GM23338 (cell line): ENCODE measurements at regions not wholly inside any gene's neighbourhood (a gene's known extent, or its start where the extent isn't known, plus 50 kb on each side); places are given as distances from the start of the nearest gene placed in this dataset.

Experiments
- ATAC-seq: fragments of 200-7000 bp; cut with Tn5 transposase; 3 replicates; pipeline ENCODE4 v1.9.1; 2020
- DNase-seq: peaks from one replicate; pipeline ENCODE4 v3.0.0-alpha.2; 2015; ENCODE audit warnings: low spot score
- H2AFZ ChIP-seq: fragments of 200-600 bp; sonication (generic); 2 replicates; pipeline ENCODE4 v1.8.0; 2016; ENCODE audit warnings: antibody characterized with exemption, mild to moderate bottlenecking, moderate library complexity
- H3F3A ChIP-seq: fragments of 200-600 bp; sonication (generic); replicated peaks from 2 replicates; pipeline ENCODE4 v1.8.0; 2017; ENCODE audit warnings: antibody characterized with exemption, mixed run types, low read depth
- H3K27ac ChIP-seq: fragments of 200-600 bp; sonication (generic); 2 replicates; pipeline ENCODE4 v1.6.1; 2016; ENCODE audit warnings: low read depth
- H3K27me3 ChIP-seq: fragments of 200-600 bp; sonication (generic); 2 replicates; pipeline ENCODE4 v1.8.0; 2016; ENCODE audit warnings: mild to moderate bottlenecking, mixed run types, moderate library complexity; ENCODE audit not compliant: insufficient read depth
- H3K36me3 ChIP-seq: fragments of 200-600 bp; sonication (generic); 2 replicates; pipeline ENCODE4 v1.8.0; 2016; ENCODE audit warnings: mild to moderate bottlenecking; ENCODE audit not compliant: insufficient read depth
- H3K4me1 ChIP-seq: fragments of 200-600 bp; sonication (generic); 2 replicates; pipeline ENCODE4 v1.8.0; 2016; ENCODE audit warnings: mild to moderate bottlenecking, moderate library complexity; ENCODE audit not compliant: insufficient read depth
- H3K4me2 ChIP-seq: fragments of 200-600 bp; sonication (generic); 2 replicates; pipeline ENCODE4 v1.7.1; 2017; ENCODE audit warnings: mixed run types
- H3K4me3 ChIP-seq: fragments of 200-600 bp; sonication (generic); 2 replicates; pipeline ENCODE4 v1.6.1; 2016; ENCODE audit warnings: mixed run types
- H3K79me2 ChIP-seq: fragments of 200-600 bp; sonication (generic); replicated peaks from 2 replicates; pipeline ENCODE4 v1.8.0; 2017; ENCODE audit warnings: mild to moderate bottlenecking; ENCODE audit not compliant: insufficient read depth
- H3K9me2 ChIP-seq: fragments of 200-600 bp; sonication (generic); 2 replicates; pipeline ENCODE4 v1.8.0; 2017; ENCODE audit not compliant: insufficient read depth
- H4K20me1 ChIP-seq: fragments of 200-600 bp; sonication (generic); replicated peaks from 2 replicates; pipeline ENCODE4 v1.8.0; 2017; ENCODE audit warnings: mild to moderate bottlenecking; ENCODE audit not compliant: insufficient read depth
- H3K27ac Mint-ChIP-seq: 2 replicates; pipeline ENCODE4 v1.8.0; 2020; ENCODE audit warnings: inconsistent platforms, mild to moderate bottlenecking, moderate library complexity, mixed read lengths
- H3K27me3 Mint-ChIP-seq: 3 replicates; pipeline ENCODE4 v1.8.0; 2022; ENCODE audit warnings: low read depth, mild to moderate bottlenecking, moderate library complexity, mixed read lengths, inconsistent platforms; ENCODE audit not compliant: insufficient read depth, poor library complexity
- H3K36me3 Mint-ChIP-seq: 3 replicates; pipeline ENCODE4 v1.8.0; 2021; ENCODE audit warnings: low read depth, mild to moderate bottlenecking, inconsistent platforms, moderate library complexity, mixed read lengths
- H3K4me1 Mint-ChIP-seq: 3 replicates; pipeline ENCODE4 v1.8.0; 2020; ENCODE audit warnings: mild to moderate bottlenecking, inconsistent platforms, mixed read lengths
- H3K4me3 Mint-ChIP-seq: 3 replicates; pipeline ENCODE4 v1.8.0; 2021; ENCODE audit warnings: moderate library complexity, mild to moderate bottlenecking, inconsistent platforms, mixed read lengths
- H3K9me3 Mint-ChIP-seq: 3 replicates; pipeline ENCODE4 v1.8.0; 2020; ENCODE audit warnings: moderate library complexity, mild to moderate bottlenecking, inconsistent platforms, mixed read lengths
- EZH2 ChIP-seq: fragments of 200-600 bp; sonication (generic); IDR thresholded peaks from one replicate; pipeline ENCODE4 v1.8.0; 2017; ENCODE audit warnings: antibody characterized with exemption, mild to moderate bottlenecking, low read depth; ENCODE audit not compliant: unreplicated experiment
- EZH2phosphoT487 ChIP-seq: fragments of 200-600 bp; sonication (generic); IDR thresholded peaks from one replicate; pipeline ENCODE4 v1.8.1; 2018; ENCODE audit warnings: antibody characterized with exemption; ENCODE audit not compliant: unreplicated experiment
- JUNB ChIP-seq: IDR thresholded peaks from one replicate; pipeline ENCODE4 v1.6.1; 2016; ENCODE audit warnings: antibody characterized with exemption; ENCODE audit not compliant: unreplicated experiment
- NANOG ChIP-seq: IDR thresholded peaks from 2 replicates; pipeline ENCODE4 v1.6.1; 2016; ENCODE audit warnings: antibody characterized with exemption, borderline replicate concordance
- POLR2AphosphoS5 ChIP-seq: IDR thresholded peaks from 2 replicates; pipeline ENCODE4 v1.6.1; 2016; ENCODE audit warnings: antibody characterized with exemption, low read depth
- STAT1 ChIP-seq: IDR thresholded peaks from one replicate; pipeline ENCODE4 v1.6.1; 2016; ENCODE audit warnings: antibody characterized with exemption; ENCODE audit not compliant: unreplicated experiment
- ZNF331 ChIP-seq: fragments of 250-450 bp; sonication (Bioruptor Pico); IDR thresholded peaks from 2 replicates; pipeline ENCODE4 v1.5.0; 2020; ENCODE audit warnings: low read depth, mild to moderate bottlenecking, moderate library complexity
- TF ChIP-seq, protein P1 (sequence below): IDR thresholded peaks from one replicate; pipeline ENCODE4 v1.6.1; 2018; ENCODE audit warnings: antibody characterized with exemption; ENCODE audit not compliant: unreplicated experiment
- TF ChIP-seq, protein P2 (sequence below), 2 experiments: fragments of 200-600 bp in 1 of 2; sonication (generic) in 1 of 2; conservative IDR thresholded peaks; 2 replicates each; pipeline versions ENCODE4 v1.5.1 to v1.6.1; 2016 to 2017; ENCODE audit warnings: antibody characterized with exemption in 2 of 2, low read depth in 2 of 2, mild to moderate bottlenecking in 2 of 2, moderate library complexity in 1 of 2
- TF ChIP-seq, protein P3 (sequence below): fragments of 250-450 bp; sonication (Bioruptor Pico); IDR thresholded peaks from 2 replicates; pipeline ENCODE4 v1.5.0; 2020; ENCODE audit warnings: mild to moderate bottlenecking, moderate library complexity
- TF ChIP-seq, protein P4 (sequence below): IDR thresholded peaks from 2 replicates; pipeline ENCODE4 v1.6.1; 2016; ENCODE audit warnings: antibody characterized with exemption

DNA sequence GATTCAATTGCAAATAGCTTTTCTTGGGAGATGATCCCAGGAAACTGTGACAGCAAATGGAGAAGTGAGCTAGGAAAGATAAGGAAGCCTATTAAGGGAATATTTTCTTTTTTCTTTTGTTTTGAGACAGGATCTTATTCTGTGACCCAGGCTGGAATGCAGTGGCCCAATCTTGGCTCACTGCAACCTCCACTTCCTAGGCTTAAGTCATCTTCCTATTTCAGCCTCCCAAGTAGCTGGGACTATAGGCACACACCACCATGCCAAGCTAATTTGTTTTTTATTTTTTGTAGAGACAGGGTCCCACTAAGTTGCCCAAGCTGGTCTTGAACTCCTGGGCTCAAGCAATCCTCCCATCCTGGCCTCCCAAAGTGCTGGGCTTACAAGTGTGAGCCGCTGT lies 433.7 kb downstream of the RPS6KC1 start (continued):
- TF ChIP-seq, protein P1, sequence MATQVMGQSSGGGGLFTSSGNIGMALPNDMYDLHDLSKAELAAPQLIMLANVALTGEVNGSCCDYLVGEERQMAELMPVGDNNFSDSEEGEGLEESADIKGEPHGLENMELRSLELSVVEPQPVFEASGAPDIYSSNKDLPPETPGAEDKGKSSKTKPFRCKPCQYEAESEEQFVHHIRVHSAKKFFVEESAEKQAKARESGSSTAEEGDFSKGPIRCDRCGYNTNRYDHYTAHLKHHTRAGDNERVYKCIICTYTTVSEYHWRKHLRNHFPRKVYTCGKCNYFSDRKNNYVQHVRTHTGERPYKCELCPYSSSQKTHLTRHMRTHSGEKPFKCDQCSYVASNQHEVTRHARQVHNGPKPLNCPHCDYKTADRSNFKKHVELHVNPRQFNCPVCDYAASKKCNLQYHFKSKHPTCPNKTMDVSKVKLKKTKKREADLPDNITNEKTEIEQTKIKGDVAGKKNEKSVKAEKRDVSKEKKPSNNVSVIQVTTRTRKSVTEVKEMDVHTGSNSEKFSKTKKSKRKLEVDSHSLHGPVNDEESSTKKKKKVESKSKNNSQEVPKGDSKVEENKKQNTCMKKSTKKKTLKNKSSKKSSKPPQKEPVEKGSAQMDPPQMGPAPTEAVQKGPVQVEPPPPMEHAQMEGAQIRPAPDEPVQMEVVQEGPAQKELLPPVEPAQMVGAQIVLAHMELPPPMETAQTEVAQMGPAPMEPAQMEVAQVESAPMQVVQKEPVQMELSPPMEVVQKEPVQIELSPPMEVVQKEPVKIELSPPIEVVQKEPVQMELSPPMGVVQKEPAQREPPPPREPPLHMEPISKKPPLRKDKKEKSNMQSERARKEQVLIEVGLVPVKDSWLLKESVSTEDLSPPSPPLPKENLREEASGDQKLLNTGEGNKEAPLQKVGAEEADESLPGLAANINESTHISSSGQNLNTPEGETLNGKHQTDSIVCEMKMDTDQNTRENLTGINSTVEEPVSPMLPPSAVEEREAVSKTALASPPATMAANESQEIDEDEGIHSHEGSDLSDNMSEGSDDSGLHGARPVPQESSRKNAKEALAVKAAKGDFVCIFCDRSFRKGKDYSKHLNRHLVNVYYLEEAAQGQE: no peak

DNA sequence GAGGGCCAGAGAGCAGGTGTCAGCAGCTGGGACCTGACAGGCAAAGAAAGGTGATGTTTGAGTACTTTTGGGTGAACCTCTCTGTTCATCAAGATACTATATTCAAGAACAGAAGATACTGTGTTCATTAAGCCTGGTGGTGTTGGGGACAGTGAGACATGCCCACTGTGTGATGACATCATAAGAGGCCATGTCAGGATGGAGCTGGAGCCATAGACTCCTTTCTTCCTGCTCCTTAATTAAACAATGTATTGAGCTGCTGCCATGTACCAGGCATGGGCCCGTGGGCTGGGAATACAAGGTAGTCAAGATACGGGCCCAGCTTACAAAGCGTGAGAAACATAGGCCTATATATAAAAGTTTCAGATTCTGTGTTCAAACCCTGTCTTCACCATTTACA lies 435.4 kb downstream of the RPS6KC1 start:
- DNase-seq (no peak), ATAC-seq (no peak)
- no peak overlapping the region for H3K4me3 Mint-ChIP-seq
- no peaks in the 10 kb centered on the region for H3K79me2 ChIP-seq
- no peaks in the 10 kb centered on the region for H3K27me3 ChIP-seq
- no peaks in the 10 kb centered on the region for H3K36me3 Mint-ChIP-seq
- H3K36me3 ChIP-seq: no peaks in the 10 kb centered on the region
- H3K4me1 ChIP-seq: no peaks in the 10 kb centered on the region
- H3F3A ChIP-seq: no peaks in the 10 kb centered on the region
- peaks cover 11% of the 10 kb centered on the region for H3K9me2 ChIP-seq
- no peak overlapping the region for H3K27ac ChIP-seq
- H3K27ac Mint-ChIP-seq: no peak overlapping the region
- no peaks in the 10 kb centered on the region; the same call in 2 of the 3 replicates for H3K4me1 Mint-ChIP-seq
- no peaks in the 10 kb centered on the region for H3K27me3 Mint-ChIP-seq
- no peak overlapping the region for H2AFZ ChIP-seq
- no peak overlapping the region for H3K4me2 ChIP-seq
- H3K4me3 ChIP-seq: no peak overlapping the region
- H3K9me3 Mint-ChIP-seq: peaks cover 3% of the 10 kb centered on the region; the same call in 2 of the 3 replicates
- no peaks in the 10 kb centered on the region for H4K20me1 ChIP-seq
- TF ChIP-seq EZH2: no peak
- no peak for TF ChIP-seq ZNF331
- no peak for TF ChIP-seq POLR2AphosphoS5
- TF ChIP-seq EZH2phosphoT487: no peak
- no peak for TF ChIP-seq STAT1
- TF ChIP-seq, protein P2, sequence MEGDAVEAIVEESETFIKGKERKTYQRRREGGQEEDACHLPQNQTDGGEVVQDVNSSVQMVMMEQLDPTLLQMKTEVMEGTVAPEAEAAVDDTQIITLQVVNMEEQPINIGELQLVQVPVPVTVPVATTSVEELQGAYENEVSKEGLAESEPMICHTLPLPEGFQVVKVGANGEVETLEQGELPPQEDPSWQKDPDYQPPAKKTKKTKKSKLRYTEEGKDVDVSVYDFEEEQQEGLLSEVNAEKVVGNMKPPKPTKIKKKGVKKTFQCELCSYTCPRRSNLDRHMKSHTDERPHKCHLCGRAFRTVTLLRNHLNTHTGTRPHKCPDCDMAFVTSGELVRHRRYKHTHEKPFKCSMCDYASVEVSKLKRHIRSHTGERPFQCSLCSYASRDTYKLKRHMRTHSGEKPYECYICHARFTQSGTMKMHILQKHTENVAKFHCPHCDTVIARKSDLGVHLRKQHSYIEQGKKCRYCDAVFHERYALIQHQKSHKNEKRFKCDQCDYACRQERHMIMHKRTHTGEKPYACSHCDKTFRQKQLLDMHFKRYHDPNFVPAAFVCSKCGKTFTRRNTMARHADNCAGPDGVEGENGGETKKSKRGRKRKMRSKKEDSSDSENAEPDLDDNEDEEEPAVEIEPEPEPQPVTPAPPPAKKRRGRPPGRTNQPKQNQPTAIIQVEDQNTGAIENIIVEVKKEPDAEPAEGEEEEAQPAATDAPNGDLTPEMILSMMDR (conservative IDR thresholded peaks at IDR 0.05; ENCODE audit: low read depth in 2 of 2): no peak
- no peak for TF ChIP-seq NANOG
- TF ChIP-seq, protein P3, sequence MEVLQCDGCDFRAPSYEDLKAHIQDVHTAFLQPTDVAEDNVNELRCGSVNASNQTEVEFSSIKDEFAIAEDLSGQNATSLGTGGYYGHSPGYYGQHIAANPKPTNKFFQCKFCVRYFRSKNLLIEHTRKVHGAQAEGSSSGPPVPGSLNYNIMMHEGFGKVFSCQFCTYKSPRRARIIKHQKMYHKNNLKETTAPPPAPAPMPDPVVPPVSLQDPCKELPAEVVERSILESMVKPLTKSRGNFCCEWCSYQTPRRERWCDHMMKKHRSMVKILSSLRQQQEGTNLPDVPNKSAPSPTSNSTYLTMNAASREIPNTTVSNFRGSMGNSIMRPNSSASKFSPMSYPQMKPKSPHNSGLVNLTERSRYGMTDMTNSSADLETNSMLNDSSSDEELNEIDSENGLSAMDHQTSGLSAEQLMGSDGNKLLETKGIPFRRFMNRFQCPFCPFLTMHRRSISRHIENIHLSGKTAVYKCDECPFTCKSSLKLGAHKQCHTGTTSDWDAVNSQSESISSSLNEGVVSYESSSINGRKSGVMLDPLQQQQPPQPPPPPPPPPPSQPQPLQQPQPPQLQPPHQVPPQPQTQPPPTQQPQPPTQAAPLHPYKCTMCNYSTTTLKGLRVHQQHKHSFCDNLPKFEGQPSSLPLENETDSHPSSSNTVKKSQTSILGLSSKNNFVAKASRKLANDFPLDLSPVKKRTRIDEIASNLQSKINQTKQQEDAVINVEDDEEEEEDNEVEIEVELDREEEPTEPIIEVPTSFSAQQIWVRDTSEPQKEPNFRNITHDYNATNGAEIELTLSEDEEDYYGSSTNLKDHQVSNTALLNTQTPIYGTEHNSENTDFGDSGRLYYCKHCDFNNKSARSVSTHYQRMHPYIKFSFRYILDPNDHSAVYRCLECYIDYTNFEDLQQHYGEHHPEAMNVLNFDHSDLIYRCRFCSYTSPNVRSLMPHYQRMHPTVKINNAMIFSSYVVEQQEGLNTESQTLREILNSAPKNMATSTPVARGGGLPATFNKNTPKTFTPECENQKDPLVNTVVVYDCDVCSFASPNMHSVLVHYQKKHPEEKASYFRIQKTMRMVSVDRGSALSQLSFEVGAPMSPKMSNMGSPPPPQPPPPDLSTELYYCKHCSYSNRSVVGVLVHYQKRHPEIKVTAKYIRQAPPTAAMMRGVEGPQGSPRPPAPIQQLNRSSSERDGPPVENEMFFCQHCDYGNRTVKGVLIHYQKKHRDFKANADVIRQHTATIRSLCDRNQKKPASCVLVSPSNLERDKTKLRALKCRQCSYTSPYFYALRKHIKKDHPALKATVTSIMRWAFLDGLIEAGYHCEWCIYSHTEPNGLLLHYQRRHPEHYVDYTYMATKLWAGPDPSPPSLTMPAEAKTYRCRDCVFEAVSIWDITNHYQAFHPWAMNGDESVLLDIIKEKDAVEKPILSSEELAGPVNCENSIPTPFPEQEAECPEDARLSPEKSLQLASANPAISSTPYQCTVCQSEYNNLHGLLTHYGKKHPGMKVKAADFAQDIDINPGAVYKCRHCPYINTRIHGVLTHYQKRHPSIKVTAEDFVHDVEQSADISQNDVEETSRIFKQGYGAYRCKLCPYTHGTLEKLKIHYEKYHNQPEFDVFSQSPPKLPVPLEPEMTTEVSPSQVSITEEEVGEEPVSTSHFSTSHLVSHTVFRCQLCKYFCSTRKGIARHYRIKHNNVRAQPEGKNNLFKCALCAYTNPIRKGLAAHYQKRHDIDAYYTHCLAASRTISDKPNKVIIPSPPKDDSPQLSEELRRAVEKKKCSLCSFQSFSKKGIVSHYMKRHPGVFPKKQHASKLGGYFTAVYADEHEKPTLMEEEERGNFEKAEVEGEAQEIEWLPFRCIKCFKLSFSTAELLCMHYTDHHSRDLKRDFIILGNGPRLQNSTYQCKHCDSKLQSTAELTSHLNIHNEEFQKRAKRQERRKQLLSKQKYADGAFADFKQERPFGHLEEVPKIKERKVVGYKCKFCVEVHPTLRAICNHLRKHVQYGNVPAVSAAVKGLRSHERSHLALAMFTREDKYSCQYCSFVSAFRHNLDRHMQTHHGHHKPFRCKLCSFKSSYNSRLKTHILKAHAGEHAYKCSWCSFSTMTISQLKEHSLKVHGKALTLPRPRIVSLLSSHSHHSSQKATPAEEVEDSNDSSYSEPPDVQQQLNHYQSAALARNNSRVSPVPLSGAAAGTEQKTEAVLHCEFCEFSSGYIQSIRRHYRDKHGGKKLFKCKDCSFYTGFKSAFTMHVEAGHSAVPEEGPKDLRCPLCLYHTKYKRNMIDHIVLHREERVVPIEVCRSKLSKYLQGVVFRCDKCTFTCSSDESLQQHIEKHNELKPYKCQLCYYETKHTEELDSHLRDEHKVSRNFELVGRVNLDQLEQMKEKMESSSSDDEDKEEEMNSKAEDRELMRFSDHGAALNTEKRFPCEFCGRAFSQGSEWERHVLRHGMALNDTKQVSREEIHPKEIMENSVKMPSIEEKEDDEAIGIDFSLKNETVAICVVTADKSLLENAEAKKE (CRISPR knock-in tag): no peak
- TF ChIP-seq, protein P4, sequence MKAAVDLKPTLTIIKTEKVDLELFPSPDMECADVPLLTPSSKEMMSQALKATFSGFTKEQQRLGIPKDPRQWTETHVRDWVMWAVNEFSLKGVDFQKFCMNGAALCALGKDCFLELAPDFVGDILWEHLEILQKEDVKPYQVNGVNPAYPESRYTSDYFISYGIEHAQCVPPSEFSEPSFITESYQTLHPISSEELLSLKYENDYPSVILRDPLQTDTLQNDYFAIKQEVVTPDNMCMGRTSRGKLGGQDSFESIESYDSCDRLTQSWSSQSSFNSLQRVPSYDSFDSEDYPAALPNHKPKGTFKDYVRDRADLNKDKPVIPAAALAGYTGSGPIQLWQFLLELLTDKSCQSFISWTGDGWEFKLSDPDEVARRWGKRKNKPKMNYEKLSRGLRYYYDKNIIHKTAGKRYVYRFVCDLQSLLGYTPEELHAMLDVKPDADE: no peak
- no peak for TF ChIP-seq JUNB
